ENCODE measurements at regions not wholly inside any gene's neighbourhood (a gene's known extent, or its start where the extent isn't known, plus 50 kb on each side); places are given as distances from the start of the nearest gene placed in this dataset.

GRCh38 chr4:147327322-147327721 lies 153.6 kb upstream of the EDNRA start:
- no peak for DNase-seq

GRCh38 chr4:147328189-147328588 lies 152.7 kb upstream of the EDNRA start:
- DNase-seq = no peak

GRCh38 chr4:147328756-147329446 lies 152.0 kb upstream of the EDNRA start:
- no peak for DNase-seq

GRCh38 chr4:147332091-147332490 lies 148.8 kb upstream of the EDNRA start:
- no peak for DNase-seq

GRCh38 chr4:147334478-147334877 lies 146.4 kb upstream of the EDNRA start:
- no peak for DNase-seq

GRCh38 chr4:147335183-147335582 lies 145.7 kb upstream of the EDNRA start:
- DNase-seq = no peak

- no peak for DNase-seq
These were observed 144.6 kb upstream of the EDNRA start for GRCh38 chr4:147336252-147336651.

- DNase-seq = no peak
These were observed 141.8 kb upstream of the EDNRA start for GRCh38 chr4:147339100-147339499.

- no peak for DNase-seq
These were observed 140.8 kb upstream of the EDNRA start for GRCh38 chr4:147340111-147340510.

- DNase-seq = no peak
These were observed 140.2 kb upstream of the EDNRA start for GRCh38 chr4:147340591-147341120.

GRCh38 chr4:147343692-147344091 lies 137.2 kb upstream of the EDNRA start:
- no peak for DNase-seq

- DNase-seq = no peak
These were observed 135.2 kb upstream of the EDNRA start for GRCh38 chr4:147345662-147346061.

- DNase-seq = no peak
These were observed 133.7 kb upstream of the EDNRA start for GRCh38 chr4:147347217-147347616.

- DNase-seq = no peak
These were observed 131.7 kb upstream of the EDNRA start for GRCh38 chr4:147349193-147349592.

GRCh38 chr4:147351083-147351787 lies 129.7 kb upstream of the EDNRA start:
- DNase-seq = no peak

- DNase-seq = no peak
These were observed 126.7 kb upstream of the EDNRA start for GRCh38 chr4:147354237-147354636.

- DNase-seq = no peak
These were observed 125.8 kb upstream of the EDNRA start for GRCh38 chr4:147355032-147355656.

GRCh38 chr4:147355847-147356246 lies 125.0 kb upstream of the EDNRA start:
- DNase-seq = no peak

GRCh38 chr4:147360301-147360700 lies 120.6 kb upstream of the EDNRA start:
- DNase-seq = no peak

- DNase-seq = no peak
These were observed 119.2 kb upstream of the EDNRA start for GRCh38 chr4:147361726-147362125.

- no peak for DNase-seq
These were observed 118.0 kb upstream of the EDNRA start for GRCh38 chr4:147362938-147363337.

- DNase-seq = no peak
These were observed 117.4 kb upstream of the EDNRA start for GRCh38 chr4:147363514-147363913.

- no peak for DNase-seq
These were observed 115.5 kb upstream of the EDNRA start for GRCh38 chr4:147365396-147365795.

- no peak for DNase-seq
These were observed 114.7 kb upstream of the EDNRA start for GRCh38 chr4:147366164-147366563.
